ENCODE measurements at regions not wholly inside any gene's neighbourhood (a gene's known extent, or its start where the extent isn't known, plus 50 kb on each side); places are given as distances from the start of the nearest gene placed in this dataset.

GRCh38 chr6:50608421-50608820, 104.9 kb upstream of the TFAP2D start:
- Histone ChIP-seq H2BK20ac (ENCODE audit: low read depth, low read length) (no peak overlapping the region), H2BK15ac (ENCODE audit: low read depth, low read length) (no peak overlapping the region), H4K8ac (ENCODE audit: low read depth in 2 of 2, low read length in 2 of 2) (no peak overlapping the region), H3K9me3 (ENCODE audit: control insufficient read depth, insufficient read depth, low read length) (no peaks in the 10 kb centered on the region), H3K27ac (ENCODE audit: insufficient read depth, low read length) (no peak overlapping the region), H4K20me1 (ENCODE audit: insufficient read depth, low read length) (no peaks in the 10 kb centered on the region), H4K91ac (ENCODE audit: insufficient read depth, low read depth, low read length) (no peak overlapping the region), H2AK9ac (replicated peaks; ENCODE audit: low read depth, low read length, poor library complexity) (no peak overlapping the region), H3K14ac (replicated peaks; ENCODE audit: low read depth, low read length) (no peak overlapping the region), H3K18ac (ENCODE audit: low read depth, low read length) (no peak overlapping the region), H2AFZ (replicated peaks; ENCODE audit: low read length, poor library complexity) (no peak overlapping the region), H2AK5ac (ENCODE audit: low read depth, low read length) (no peak overlapping the region), H4K5ac (ENCODE audit: low read depth, low read length) (no peak overlapping the region), H3K23ac (ENCODE audit: low read depth, low read length) (no peak overlapping the region), H3K36me3 (ENCODE audit: control insufficient read depth, insufficient read depth, low read length) (no peaks in the 10 kb centered on the region), H3K9me1 (ENCODE audit: insufficient read depth, low read length) (no peaks in the 10 kb centered on the region), H3K56ac (ENCODE audit: extremely low read depth, insufficient read depth, low read length) (no peak overlapping the region), H2BK120ac (ENCODE audit: low read depth, low read length) (no peak overlapping the region), H3K79me1 (ENCODE audit: low read depth in 1 of 2, low read length in 2 of 2) (no peaks in the 10 kb centered on the region), H3K4me2 (ENCODE audit: low read depth, low read length) (no peak overlapping the region), H3K9ac (ENCODE audit: low read depth, low read length) (no peak overlapping the region), H3K4me3 (ENCODE audit: insufficient read depth, low read depth, low read length) (no peak overlapping the region), H3K27me3 (ENCODE audit: control insufficient read depth, insufficient read depth, low read length) (no peaks in the 10 kb centered on the region), H3K4me1 (ENCODE audit: control insufficient read depth, insufficient read depth, low read length) (no peaks in the 10 kb centered on the region), H2BK5ac (ENCODE audit: low read depth, low read length, poor library complexity, severe bottlenecking) (no peak overlapping the region), H3K4ac (ENCODE audit: low read depth, low read length) (no peak overlapping the region)
- no CpG with 5 or more reads among the region's 5 CpGs for WGBS, 2 experiments (ENCODE audit: extremely low coverage in 2 of 2, insufficient read length in 1 of 2)
- TF ChIP-seq MXI1 (IDR thresholded peaks at IDR 0.05; ENCODE audit: borderline replicate concordance, low read depth, low read length) (no peak), FOS (IDR thresholded peaks at IDR 0.05; ENCODE audit: low read depth, low read length) (no peak), ELK1 (IDR thresholded peaks at IDR 0.05; ENCODE audit: borderline replicate concordance, low read depth, low read length) (no peak), MAZ (IDR thresholded peaks at IDR 0.05; ENCODE audit: borderline replicate concordance, low read depth, low read length) (no peak), POLR2A (IDR thresholded peaks at IDR 0.05; ENCODE audit: low read depth, low read length) (no peak), BHLHE40 (IDR thresholded peaks at IDR 0.05; ENCODE audit: low read depth, low read length) (no peak), RAD21 (IDR thresholded peaks at IDR 0.05; ENCODE audit: low read length) (no peak)
- in situ Hi-C loops (cut with MboI; ENCODE audit: low sequenced_read_pairs) (no loop called here), dilution Hi-C loops (cut with HindIII; ENCODE audit: low sequenced_read_pairs, unreplicated experiment) (no loop called here), intact Hi-C loops (cut with micrococcal nuclease) (no loop called here)
- no TSS peak for BruUV-seq (replicated peaks)
- ChIA-PET CTCF (no interaction called here), POLR2A (ENCODE audit: unreplicated experiment) (no interaction called here)
- DNase-seq (no peak), ATAC-seq (ENCODE audit: low read depth) (no peak)
